Heart left ventricle (tissue), 13 donors: ENCODE measurements at regions not wholly inside any gene's neighbourhood (a gene's known extent, or its start where the extent isn't known, plus 50 kb on each side); places are given as distances from the start of the nearest gene placed in this dataset.

Experiments used
- CTCF ChIP-seq, 12 donors: fragments of 200-600 bp; sonication (generic) in 4 of 12; IDR thresholded peaks; one replicate each; pipeline versions ENCODE4 v1.5.0 to v1.8.0; 2018 to 2022; ENCODE audit warnings: antibody characterized with exemption in 12 of 12, mild to moderate bottlenecking in 5 of 12
- POLR2A ChIP-seq, 2 donors: fragments of 450-650 bp; IDR thresholded peaks; one replicate each; pipeline ENCODE4 v1.6.1; 2017; ENCODE audit warnings: antibody characterized with exemption in 2 of 2, mild to moderate bottlenecking in 2 of 2, moderate library complexity in 2 of 2
- donor health status: ischemic (EF 13 %, LVEDD 7.1; RV severe dilation, severe dysfunction).
- donor health status: DM: no; HTN: yes; CAD: no.
- donor health status: DM: no; HTN: no; CAD: no.
- donor health status: ischemic (EF 25% LVEDD 6.9; RV normal size, moderate dysfunction).
- donor health status: ischemic (EF 25% LVEDD 5.7; RV mildly dilated, moderate dysfunction).
- donor health status: ischemic (EF 35%, LVEDD 5.7; RV mildly dilated, moderate dysfunction).
- donor health status: nonischemic (EF 11% LVEDD 7.7; RV severe dilation, severe dysfunction).
- donor health status: DM: yes; HTN: yes; CAD: no.
- donor health status: PGD.
- donor health status: ischemic (EF 29% LVEDD 5.4; RV normal size, mild dysfunction).
- donor health status: nonischemic (EF 23%, LVEDD 6.1; RV moderate dilation, normal function).

DNA sequence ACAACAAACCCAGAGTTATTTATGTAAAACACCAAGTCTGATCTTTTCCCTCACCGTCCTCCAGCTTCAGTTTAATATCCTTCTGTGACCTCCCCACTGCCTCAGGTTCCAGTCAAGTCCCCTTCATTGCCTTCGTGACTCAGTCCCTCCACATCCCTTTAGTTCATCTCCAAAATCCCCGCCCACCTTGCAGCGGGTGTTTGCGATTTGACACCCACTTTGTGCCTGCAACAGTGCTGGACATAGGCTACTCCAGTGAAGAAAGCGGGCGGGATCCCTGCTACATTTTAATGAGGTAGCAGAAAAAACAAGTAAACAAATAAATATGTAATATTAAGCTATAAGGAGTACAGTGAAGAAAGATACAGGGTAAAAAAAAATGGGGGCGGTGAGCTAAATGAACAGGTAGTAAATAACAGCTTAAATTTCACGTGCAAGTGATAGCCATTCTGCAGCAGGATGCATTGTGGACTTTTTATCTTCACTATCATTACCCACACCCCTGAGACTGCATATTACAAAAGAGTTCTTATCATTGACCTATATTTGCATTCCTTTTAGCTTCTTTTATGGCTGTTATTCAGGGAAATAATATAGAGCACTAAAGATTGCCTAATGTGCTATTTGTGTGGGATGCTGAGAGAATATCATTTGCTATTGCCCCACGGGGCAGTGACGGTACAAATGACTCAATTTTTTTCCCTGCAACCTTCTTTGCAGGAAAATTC lies 222.8 kb upstream of the NUDT4 start:
- TF ChIP-seq CTCF (IDR thresholded peaks at IDR 0.05) (no peak), POLR2A (IDR thresholded peaks at IDR 0.05) (no peak)
